ENCODE measurements at regions not wholly inside any gene's neighbourhood (a gene's known extent, or its start where the extent isn't known, plus 50 kb on each side); places are given as distances from the start of the nearest gene placed in this dataset.

- ChIA-PET POLR2A (ENCODE audit: partially characterized antibody) (no interaction called here), CTCF (ENCODE audit: partially characterized antibody) (interaction anchor here (1.1 to 1.8 kb wide), 2 partner anchors 17 to 34 kb away, joined by 3 to 6 read pairs; no protein-coding TSS in a partner anchor)
- DNase-seq (ENCODE audit: low read depth in 1 of 2, low spot score in 2 of 2) (no peak), FAIRE-seq (no peak)
- H4K8ac ChIP-seq (ENCODE audit: extremely low read depth, insufficient read depth, low read length) = no peak overlapping the region
- H4K20me1 ChIP-seq (replicated peaks in 1 of 2; ENCODE audit: control insufficient read depth in 1 of 2, insufficient read depth in 2 of 2, low read length in 2 of 2) = no peaks in the 10 kb centered on the region
- no peak for TF ChIP-seq TBP (IDR thresholded peaks at IDR 0.05; ENCODE audit: low read depth, low read length)
- TF ChIP-seq RXRA (IDR thresholded peaks at IDR 0.05; ENCODE audit: insufficient read depth, low read depth, low read length) = no peak
- no peak overlapping the region for H2BK20ac ChIP-seq (ENCODE audit: low read length)
- no peaks in the 10 kb centered on the region for H3K9me3 ChIP-seq (ENCODE audit: insufficient read depth in 2 of 2, low read depth in 1 of 2, low read length in 1 of 2)
- 66% methylated on average over 2 of the region's 2 CpGs; no CpG with 5 or more reads in 1 of the 2 experiments for WGBS, 2 experiments (ENCODE audit: extremely low coverage in 1 of 2, insufficient coverage in 1 of 2, insufficient read length in 1 of 2, insufficient replicate concordance in 2 of 2, low coverage in 1 of 2, low lambda C conversion rate in 2 of 2, missing lambda C conversion rate in 1 of 2)
- no peak overlapping the region for H2BK12ac ChIP-seq (ENCODE audit: low read depth, low read length)
- H4K5ac ChIP-seq (ENCODE audit: insufficient read length, low read depth, low read length) = no peak overlapping the region
- H2BK120ac ChIP-seq (replicated peaks; ENCODE audit: low read depth, low read length) = no peak overlapping the region
- no peak overlapping the region for H3K14ac ChIP-seq (ENCODE audit: insufficient read length)
- no peaks in the 10 kb centered on the region for H3K79me2 ChIP-seq (ENCODE audit: control insufficient read depth in 1 of 2, insufficient read depth in 2 of 2, low read length in 2 of 2)
- H3K23ac ChIP-seq (ENCODE audit: insufficient read length) = no peak overlapping the region
- no peak overlapping the region for H3K18ac ChIP-seq (ENCODE audit: extremely low read depth, low read length)
- no peaks in the 10 kb centered on the region for H3K4me1 ChIP-seq (replicated peaks in 1 of 4; ENCODE audit: control insufficient read depth in 3 of 4, insufficient read depth in 4 of 4, low read length in 3 of 4)
- H3K23me2 ChIP-seq (ENCODE audit: low read depth, low read length) = no peaks in the 10 kb centered on the region
- no peak overlapping the region for H2BK5ac ChIP-seq (ENCODE audit: low read depth, low read length)
- no peak overlapping the region for H2AK5ac ChIP-seq (ENCODE audit: low read depth, low read length)
- no peak overlapping the region for H4K91ac ChIP-seq (replicated peaks; ENCODE audit: insufficient read length, low read length)
- H3K4ac ChIP-seq (replicated peaks; ENCODE audit: insufficient read length, low read depth, low read length) = no peak overlapping the region
- H3K4me3 ChIP-seq (ENCODE audit: extremely low read depth in 1 of 4, insufficient read depth in 2 of 4, low read depth in 3 of 4, low read length in 4 of 4) = no peak overlapping the region
- no peak overlapping the region for H3K27ac ChIP-seq (ENCODE audit: low read depth, low read length)
- no peak overlapping the region; the same call in 1 of the 2 replicates for H2AFZ ChIP-seq (ENCODE audit: low read length)
- H2BK15ac ChIP-seq (ENCODE audit: low read length) = no peak overlapping the region
- H3K4me2 ChIP-seq (ENCODE audit: insufficient read depth in 1 of 2, low read depth in 2 of 2, low read length in 2 of 2) = no peak overlapping the region
- H3K36me3 ChIP-seq (ENCODE audit: control insufficient read depth in 2 of 4, insufficient read depth in 4 of 4, low read length in 3 of 4) = no peaks in the 10 kb centered on the region
- no peak overlapping the region for H3K9ac ChIP-seq (replicated peaks in 1 of 4; ENCODE audit: extremely low read depth in 1 of 4, low read depth in 3 of 4, low read length in 3 of 4)
- H3K56ac ChIP-seq (replicated peaks; ENCODE audit: insufficient read length, low read depth, low read length) = no peak overlapping the region
- no peaks in the 10 kb centered on the region for H3K27me3 ChIP-seq (replicated peaks in 1 of 4; ENCODE audit: control insufficient read depth in 3 of 4, extremely low read depth in 1 of 4, insufficient read depth in 3 of 4, low read length in 3 of 4)
- H3K79me1 ChIP-seq (ENCODE audit: low read depth, low read length) = no peaks in the 10 kb centered on the region
Observed at GRCh38 chr10:107443813-107444212, 279.3 kb upstream of the SORCS1 start.
